ENCODE measurements at regions not wholly inside any gene's neighbourhood (a gene's known extent, or its start where the extent isn't known, plus 50 kb on each side); places are given as distances from the start of the nearest gene placed in this dataset.

GRCh38 chr2:200054681-200055468, 99.5 kb downstream of the MAIP1 start:
- TF ChIP-seq CTCF (IDR thresholded peaks at IDR 0.05; ENCODE audit: extremely low read depth, missing control alignments), result no peak
- DNase-seq (ENCODE audit: low spot score), result no peak

- TF ChIP-seq CTCF (IDR thresholded peaks at IDR 0.05; ENCODE audit: extremely low read depth, missing control alignments), result no peak
- DNase-seq (ENCODE audit: low spot score), result no peak
These were observed 100.7 kb downstream of the MAIP1 start for GRCh38 chr2:200056105-200056504.

GRCh38 chr2:200063155-200063554, 107.8 kb downstream of the MAIP1 start:
- no peak for TF ChIP-seq CTCF (IDR thresholded peaks at IDR 0.05; ENCODE audit: extremely low read depth, missing control alignments)
- no peak for DNase-seq (ENCODE audit: low spot score)

GRCh38 chr2:200064879-200065278, 109.5 kb downstream of the MAIP1 start:
- TF ChIP-seq CTCF (IDR thresholded peaks at IDR 0.05; ENCODE audit: extremely low read depth, missing control alignments), result no peak
- DNase-seq (ENCODE audit: low spot score), result no peak

GRCh38 chr2:200065477-200065876, 110.1 kb downstream of the MAIP1 start:
- DNase-seq (ENCODE audit: low spot score), result no peak
- no peak for TF ChIP-seq CTCF (IDR thresholded peaks at IDR 0.05; ENCODE audit: extremely low read depth, missing control alignments)

GRCh38 chr2:200066417-200066816, 111.0 kb downstream of the MAIP1 start:
- no peak for DNase-seq (ENCODE audit: low spot score)
- no peak for TF ChIP-seq CTCF (IDR thresholded peaks at IDR 0.05; ENCODE audit: extremely low read depth, missing control alignments)

GRCh38 chr2:200068642-200069041, 113.3 kb downstream of the MAIP1 start:
- TF ChIP-seq CTCF (IDR thresholded peaks at IDR 0.05; ENCODE audit: extremely low read depth, missing control alignments), result no peak
- no peak for DNase-seq (ENCODE audit: low spot score)

All from GM20000 (cell line).